AG10803 (cell line): ENCODE measurements at regions not wholly inside any gene's neighbourhood (a gene's known extent, or its start where the extent isn't known, plus 50 kb on each side); places are given as distances from the start of the nearest gene placed in this dataset.
"Not testable (repeated sequence)": the region's sequence is repeated elsewhere in the genome, so short reads cannot be mapped to it uniquely, and the experiment has no call there.

ENCODE experiments used
- DNase-seq: peaks from one replicate; pipeline ENCODE4 v3.0.0; 2010; ENCODE audit warnings: low read depth
- H3K4me3 ChIP-seq: 2 replicates; pipeline ENCODE4 v1.5.1; 2011; ENCODE audit warnings: mild to moderate bottlenecking, low read length, control low read depth
- TF ChIP-seq, protein P1 (sequence below): conservative IDR thresholded peaks from 2 replicates; pipeline ENCODE4 v1.5.1; 2011; ENCODE audit warnings: mild to moderate bottlenecking, low read length, control low read depth, inconsistent platforms

DNA sequence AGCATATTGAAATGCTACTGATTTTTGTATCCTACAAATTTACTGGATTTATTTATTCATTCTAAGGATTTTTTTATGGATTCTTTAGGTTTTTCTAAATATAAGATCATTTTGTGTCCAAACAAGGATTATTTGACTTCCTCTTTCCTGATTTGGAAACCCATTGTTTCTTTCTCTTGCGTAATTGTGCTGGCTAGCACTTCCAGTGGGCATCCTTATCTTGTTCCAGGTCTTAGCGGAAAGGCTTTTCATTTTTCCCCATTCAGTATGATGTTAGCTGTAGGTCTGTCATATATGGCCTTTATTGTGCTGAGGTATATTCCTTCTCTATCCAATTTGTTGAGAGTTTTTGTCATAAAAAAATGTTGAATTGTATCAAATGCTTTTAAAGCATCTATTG, 57.2 kb upstream of the RHOJ start:
- H3K4me3 ChIP-seq = no peak overlapping the region
- TF ChIP-seq, protein P1, sequence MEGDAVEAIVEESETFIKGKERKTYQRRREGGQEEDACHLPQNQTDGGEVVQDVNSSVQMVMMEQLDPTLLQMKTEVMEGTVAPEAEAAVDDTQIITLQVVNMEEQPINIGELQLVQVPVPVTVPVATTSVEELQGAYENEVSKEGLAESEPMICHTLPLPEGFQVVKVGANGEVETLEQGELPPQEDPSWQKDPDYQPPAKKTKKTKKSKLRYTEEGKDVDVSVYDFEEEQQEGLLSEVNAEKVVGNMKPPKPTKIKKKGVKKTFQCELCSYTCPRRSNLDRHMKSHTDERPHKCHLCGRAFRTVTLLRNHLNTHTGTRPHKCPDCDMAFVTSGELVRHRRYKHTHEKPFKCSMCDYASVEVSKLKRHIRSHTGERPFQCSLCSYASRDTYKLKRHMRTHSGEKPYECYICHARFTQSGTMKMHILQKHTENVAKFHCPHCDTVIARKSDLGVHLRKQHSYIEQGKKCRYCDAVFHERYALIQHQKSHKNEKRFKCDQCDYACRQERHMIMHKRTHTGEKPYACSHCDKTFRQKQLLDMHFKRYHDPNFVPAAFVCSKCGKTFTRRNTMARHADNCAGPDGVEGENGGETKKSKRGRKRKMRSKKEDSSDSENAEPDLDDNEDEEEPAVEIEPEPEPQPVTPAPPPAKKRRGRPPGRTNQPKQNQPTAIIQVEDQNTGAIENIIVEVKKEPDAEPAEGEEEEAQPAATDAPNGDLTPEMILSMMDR = no peak
- no peak for DNase-seq

DNA sequence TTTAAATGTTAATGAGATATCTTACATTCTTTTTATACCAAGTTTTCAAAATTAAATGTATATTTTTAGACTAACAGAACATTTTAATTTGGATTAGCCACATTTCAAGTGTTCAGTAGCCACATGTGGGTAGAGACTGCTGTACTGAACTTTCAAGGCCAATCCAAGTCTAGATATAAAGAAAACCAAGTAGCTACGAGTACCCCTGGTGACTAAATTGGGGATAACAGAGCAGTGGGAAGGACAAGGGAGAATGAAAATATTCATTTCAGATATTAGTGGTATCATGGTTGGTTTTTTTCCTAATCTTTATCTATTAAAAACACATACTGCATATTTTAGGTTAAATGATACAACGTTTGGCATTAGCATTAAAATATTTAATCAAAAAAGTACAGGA, 69.4 kb upstream of the RHOJ start:
- TF ChIP-seq, protein P1 = 0 out of 2 replicates have a peak, but pooled peaks have one; percentile 11
- no peak overlapping the region for H3K4me3 ChIP-seq
- no peak for DNase-seq

- H3K4me3 ChIP-seq = no peak overlapping the region
- TF ChIP-seq, protein P1 = no peak
- no peak for DNase-seq
Measured at GRCh38 chr14:63130531-63130930, 73.7 kb upstream of the RHOJ start.

DNA sequence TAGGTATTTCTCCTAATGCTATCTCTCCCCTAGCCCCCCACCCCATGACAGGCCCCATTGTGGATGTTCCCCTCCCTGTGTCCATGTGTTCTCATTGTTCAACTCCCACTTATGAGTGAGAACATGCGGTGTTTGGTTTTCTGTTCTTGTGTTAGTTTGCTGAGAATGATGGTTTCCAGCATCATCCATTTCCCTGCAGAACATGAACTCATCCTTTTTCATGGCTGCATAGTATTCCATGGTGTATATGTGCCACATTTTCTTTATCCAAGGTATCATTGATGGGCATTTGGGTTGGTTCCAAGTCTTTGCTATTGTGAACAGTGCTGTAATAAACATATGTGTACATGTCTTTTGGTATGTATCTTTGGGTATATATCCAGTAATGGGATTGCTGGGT, 61.2 kb upstream of the KCNH5 start:
- not testable (repeated sequence) for DNase-seq, H3K4me3 ChIP-seq

DNA sequence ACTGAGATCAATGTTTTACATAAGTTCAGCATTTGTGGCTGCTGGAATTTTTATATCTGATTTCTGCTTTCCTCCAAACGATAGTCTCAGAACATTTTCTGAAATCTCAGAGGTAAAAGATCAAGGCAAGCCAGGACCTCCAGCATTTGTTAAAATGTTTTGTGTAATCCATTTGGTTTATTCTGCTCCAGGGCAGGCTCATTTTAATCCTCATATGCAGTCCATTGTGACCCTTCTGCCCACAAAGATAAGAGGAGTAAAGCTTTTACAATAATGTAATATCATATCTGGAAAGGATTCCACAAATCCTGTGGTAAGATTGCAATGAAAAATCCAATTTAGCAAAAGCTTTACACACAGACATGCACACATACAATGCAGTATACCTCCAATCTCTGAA, 55.3 kb upstream of the KCNH5 start:
- H3K4me3 ChIP-seq = no peak overlapping the region
- DNase-seq = no peak
- TF ChIP-seq, protein P1 = no peak

DNA sequence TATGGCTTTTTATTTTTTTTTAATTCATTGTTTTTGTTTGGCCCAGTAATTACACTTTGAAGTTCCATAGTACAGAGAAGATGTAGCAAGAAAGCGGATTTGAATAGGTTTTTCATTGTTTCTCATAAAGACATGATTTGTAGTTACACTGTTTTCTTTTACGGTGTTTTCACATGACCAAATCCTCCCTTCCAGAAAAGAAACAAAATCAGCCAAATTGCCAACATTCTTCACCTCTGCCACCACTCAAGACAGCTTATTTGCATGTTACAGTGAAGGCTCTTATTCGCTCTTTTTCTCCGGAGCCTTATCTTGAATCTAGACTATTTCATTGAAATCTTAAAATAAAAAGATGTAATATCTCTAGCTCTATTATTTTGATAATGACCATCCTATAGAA, 50.9 kb upstream of the KCNH5 start:
- DNase-seq = no peak
- TF ChIP-seq, protein P1 = no peak
- no peak overlapping the region for H3K4me3 ChIP-seq
